HepG2 (cell line): ENCODE measurements at regions not wholly inside any gene's neighbourhood (a gene's known extent, or its start where the extent isn't known, plus 50 kb on each side); places are given as distances from the start of the nearest gene placed in this dataset.

Experiments
- ATAC-seq: fragments of 200-7000 bp; cut with Tn5 transposase; 3 replicates; pipeline ENCODE4 v1.9.1; 2020; ENCODE audit warnings: mild to moderate bottlenecking, moderate library complexity
- BruUV-seq: library from RNA; stranded (reverse); fragments of 400-500 nt; replicated peaks from 2 replicates; lab custom pipeline; 2021; lab: Mats Ljungman, UMichigan
- CTCF ChIA-PET: fragments of 300-600 bp; formaldehyde crosslinking; extraction: SDS; loops from one replicate; lab custom pipeline; 2021; ENCODE audit warnings: low total read pairs, inconsistent platforms, low intra/inter-chr PET ratio; lab: Yijun Ruan, JAX
- POLR2A ChIA-PET: fragments of 350-600 bp; sonication (Branson Sonifier 250); formaldehyde crosslinking; loops from one replicate; lab custom pipeline; 2020; ENCODE audit warnings: antibody characterized with exemption, inconsistent platforms; lab: Yijun Ruan, JAX
- DNase-seq: peaks from one replicate; pipeline ENCODE4 v3.0.0-alpha.2; 2015; ENCODE audit warnings: low spot score
- FAIRE-seq: peaks from 3 replicates; lab custom pipeline; 2011; peaks lifted over from hg19 to GRCh38; lab: Jason Lieb, UNC
- H2AFZ ChIP-seq: one replicate; pipeline ENCODE4 v1.6.1; 2011; ENCODE audit warnings: low read length, inconsistent platforms
- H3K27ac ChIP-seq: fragments of 300-600 bp; 3 replicates; pipeline ENCODE4 v1.8.0; 2011; ENCODE audit warnings: mixed run types, mild to moderate bottlenecking, mixed read lengths, low read length, inconsistent platforms; ENCODE audit not compliant: insufficient read depth; ENCODE audit errors: extremely low read length
- H3K27me3 ChIP-seq, 2 experiments: fragments of 200-600 bp in 1 of 2; 2 replicates in 1 of 2; 3 replicates in 1 of 2; pipeline versions ENCODE4 v1.6.0 to v1.8.0; 2011; ENCODE audit warnings: low read length in 2 of 2, mild to moderate bottlenecking in 2 of 2, moderate library complexity in 2 of 2, inconsistent platforms in 1 of 2; ENCODE audit not compliant: insufficient read depth in 2 of 2, control insufficient read depth in 1 of 2
- H3K36me3 ChIP-seq, 2 experiments: fragments of 200-600 bp in 1 of 2; replicated peaks in 1 of 2; 2 replicates in 1 of 2; 3 replicates in 1 of 2; pipeline versions ENCODE4 v1.5.1 to v1.8.0; 2011; ENCODE audit warnings: low read length in 2 of 2, inconsistent platforms in 1 of 2; ENCODE audit not compliant: insufficient read depth in 2 of 2, control insufficient read depth in 1 of 2
- H3K4me1 ChIP-seq: 2 replicates; pipeline ENCODE4 v1.5.1; 2012; ENCODE audit warnings: low read length, inconsistent platforms; ENCODE audit not compliant: insufficient read depth
- H3K4me2 ChIP-seq: 2 replicates; pipeline ENCODE4 v1.6.0; 2011; ENCODE audit warnings: low read depth, low read length, inconsistent platforms
- H3K4me3 ChIP-seq, 3 experiments: fragments of 200-600 bp in 1 of 3; sonication (generic), shearing (Covaris generic) in 1 of 3; replicated peaks in 1 of 3; 2 replicates each; pipeline ENCODE4 v1.5.1; 2011 to 2016; ENCODE audit warnings: low read length in 3 of 3, inconsistent platforms in 2 of 3, low read depth in 2 of 3, mild to moderate bottlenecking in 2 of 3, control low read depth in 1 of 3, mixed read lengths in 1 of 3; ENCODE audit not compliant: insufficient read depth in 1 of 3
- H3K79me2 ChIP-seq: one replicate; pipeline ENCODE4 v1.6.1; 2011; ENCODE audit warnings: low read length, inconsistent platforms; ENCODE audit not compliant: insufficient read depth
- H3K9ac ChIP-seq: 2 replicates; pipeline ENCODE4 v1.6.0; 2011; ENCODE audit warnings: mild to moderate bottlenecking, low read depth, low read length, inconsistent platforms; ENCODE audit not compliant: insufficient read depth
- H3K9me3 ChIP-seq: 2 replicates; pipeline ENCODE4 v1.5.1; 2012; ENCODE audit warnings: mild to moderate bottlenecking, low read length
- H4K20me1 ChIP-seq: 2 replicates; pipeline ENCODE4 v1.6.0; 2011; ENCODE audit warnings: inconsistent platforms, mild to moderate bottlenecking, low read length, moderate library complexity; ENCODE audit not compliant: insufficient read depth
- LBX2 ChIP-seq: sonication (generic); formaldehyde crosslinking; IDR thresholded peaks from 2 replicates; pipeline ENCODE4 v1.5.0; 2020; ENCODE audit warnings: missing genetic modification reagents, mild to moderate bottlenecking, borderline replicate concordance
- PBX2 ChIP-seq: IDR thresholded peaks from 2 replicates; pipeline ENCODE4 v1.6.1; 2016; ENCODE audit warnings: control low read depth
- TFDP1 ChIP-seq: IDR thresholded peaks from 2 replicates; pipeline ENCODE4 v1.6.1; 2016; ENCODE audit warnings: missing compliant biosample characterization, missing genetic modification reagents, borderline replicate concordance
- ZNF282 ChIP-seq: fragments of 450-650 bp; IDR thresholded peaks from 2 replicates; pipeline ENCODE4 v1.6.1; 2018; ENCODE audit not compliant: partially characterized antibody
- ZNF362 ChIP-seq: sonication (generic); formaldehyde crosslinking; IDR thresholded peaks from 2 replicates; pipeline ENCODE4 v1.4.0; 2020; ENCODE audit warnings: missing genetic modification reagents, mild to moderate bottlenecking, borderline replicate concordance
- WGBS: methylation state at CpG from one replicate; pipeline ENCODE4 v1.1.6; 2017; ENCODE audit warnings: low lambda C conversion rate; 5-methylcytosine and 5-hydroxymethylcytosine counted together
- in situ Hi-C: cut with HindIII; loops from 2 replicates; pipeline ENCODE4 v1.10.0; 2017; ENCODE audit warnings: low pct_unique_long_range_greater_than_20kb; ENCODE audit not compliant: extremely low pct_ligation_motif_present
- intact Hi-C: fragments of 100-400 bp; cut with micrococcal nuclease; formaldehyde crosslinking; loops from one replicate; pipeline ENCODE4 v1.10.0; 2022; ENCODE audit not compliant: unreplicated experiment

GRCh38 chr2:16123856-16124780 lies 183.8 kb downstream of the MYCN start:
- Histone ChIP-seq H3K9me3 (peaks cover 6% of the 10 kb centered on the region; the same call in 1 of the 2 replicates), H3K27ac (no peak overlapping the region), H3K4me1 (peaks cover 15% of the 10 kb centered on the region), H3K4me3 (no peak overlapping the region), H2AFZ (no peak overlapping the region), H4K20me1 (no peaks in the 10 kb centered on the region), H3K79me2 (no peaks in the 10 kb centered on the region), H3K4me2 (no peak overlapping the region), H3K9ac (no peak overlapping the region), H3K27me3 (peaks cover 0 to 9% of the 10 kb centered on the region in 2 experiments; a peak in 3 of 5 replicates), H3K36me3 (no peaks in the 10 kb centered on the region)
- intact Hi-C loops (no loop called here), in situ Hi-C loops (no loop called here)
- TF ChIP-seq ZNF362 (CRISPR knock-in tag) (no peak), PBX2 (CRISPR knock-in tag) (no peak), TFDP1 (CRISPR knock-in tag) (no peak), ZNF282 (no peak), LBX2 (CRISPR knock-in tag) (no peak)
- ChIA-PET POLR2A (interaction anchor here (1.2 kb wide), 1 partner anchor 9 kb away, joined by 5 read pairs; no protein-coding TSS in a partner anchor), CTCF (no interaction called here)
- no peak for ATAC-seq
- 33% methylated on average over 10 of the region's 10 CpGs for WGBS
- no TSS peak for BruUV-seq
- FAIRE-seq, result no peak
- no peak for DNase-seq
